ENCODE measurements at regions not wholly inside any gene's neighbourhood (a gene's known extent, or its start where the extent isn't known, plus 50 kb on each side); places are given as distances from the start of the nearest gene placed in this dataset.

- TF ChIP-seq POLR2A (IDR thresholded peaks at IDR 0.05; ENCODE audit: low read depth, low read length) (no peak), PAX5 (IDR thresholded peaks at IDR 0.05; ENCODE audit: insufficient read depth, low read length, severe bottlenecking) (no peak), SPI1 (IDR thresholded peaks at IDR 0.05; ENCODE audit: low read depth, low read length) (no peak), POLR2AphosphoS5 (IDR thresholded peaks at IDR 0.05; ENCODE audit: low read depth, low read length) (no peak), TAF1 (IDR thresholded peaks at IDR 0.05; ENCODE audit: low read depth, low read length) (no peak)
These were observed 167.2 kb downstream of the KDR start for GRCh38 chr4:54958236-54958635.
